Stimulated activated CD4-positive, alpha-beta T cell treated with anti-CD3 and anti-CD28 coated beads, Interleukin-2, amount 100 ng/mL, for 48 hours (primary cell): ENCODE measurements at regions not wholly inside any gene's neighbourhood (a gene's known extent, or its start where the extent isn't known, plus 50 kb on each side); places are given as distances from the start of the nearest gene placed in this dataset.
A peak's percentile ranks its signal among the peaks of the same experiment; 100 is the strongest.
"Not testable (repeated sequence)": the region's sequence is repeated elsewhere in the genome, so short reads cannot be mapped to it uniquely, and the experiment has no call there.

ENCODE experiments used
- DNase-seq, 2 donors: peaks; one replicate each; pipeline ENCODE4 v3.0.0-alpha.2; 2020

GRCh38 chr10:27383595-27384542, 120.2 kb upstream of the RAB18 start:
- no peak for DNase-seq

- no peak for DNase-seq
These were observed 121.9 kb upstream of the RAB18 start for GRCh38 chr10:27382176-27382575.

- no peak for DNase-seq
These were observed 123.2 kb upstream of the RAB18 start for GRCh38 chr10:27380929-27381358.

GRCh38 chr10:27379041-27379440, 125.1 kb upstream of the RAB18 start:
- not testable (repeated sequence) for DNase-seq

GRCh38 chr10:27373566-27374160, 130.4 kb upstream of the RAB18 start:
- no peak for DNase-seq

- no peak for DNase-seq
These were observed 131.5 kb upstream of the ACBD5 start for GRCh38 chr10:27372095-27372494.

GRCh38 chr10:27371375-27371774, 130.8 kb upstream of the ACBD5 start:
- not testable (repeated sequence) for DNase-seq

GRCh38 chr10:27369880-27370279, 129.3 kb upstream of the ACBD5 start:
- DNase-seq, result no peak

GRCh38 chr10:27368706-27369105, 128.1 kb upstream of the ACBD5 start:
- DNase-seq, result no peak

- no peak for DNase-seq
These were observed 126.2 kb upstream of the ACBD5 start for GRCh38 chr10:27366769-27367168.

- no peak for DNase-seq
These were observed 123.4 kb upstream of the ACBD5 start for GRCh38 chr10:27364028-27364427.

GRCh38 chr10:27360581-27361172, 120.1 kb upstream of the ACBD5 start:
- DNase-seq, result peak; percentile 83 to 86

- no peak for DNase-seq
These were observed 119.3 kb upstream of the ACBD5 start for GRCh38 chr10:27359792-27360355.

GRCh38 chr10:27356738-27357137, 116.1 kb upstream of the ACBD5 start:
- no peak for DNase-seq

- DNase-seq, result no peak
These were observed 115.4 kb upstream of the ACBD5 start for GRCh38 chr10:27355918-27356573.

GRCh38 chr10:27354643-27355270, 114.2 kb upstream of the ACBD5 start:
- DNase-seq, result not testable (repeated sequence)

- not testable (repeated sequence) for DNase-seq
These were observed 113.5 kb upstream of the ACBD5 start for GRCh38 chr10:27354100-27354499.

- no peak for DNase-seq
These were observed 109.4 kb upstream of the ACBD5 start for GRCh38 chr10:27349987-27350386.

- DNase-seq, result not testable (repeated sequence)
These were observed 107.2 kb upstream of the ACBD5 start for GRCh38 chr10:27347827-27348207.

- DNase-seq, result no peak
These were observed 104.9 kb upstream of the ACBD5 start for GRCh38 chr10:27345455-27345920.

GRCh38 chr10:27344568-27345454, 104.2 kb upstream of the ACBD5 start:
- DNase-seq, result no peak
